ENCODE measurements at regions not wholly inside any gene's neighbourhood (a gene's known extent, or its start where the extent isn't known, plus 50 kb on each side); places are given as distances from the start of the nearest gene placed in this dataset.

DNA sequence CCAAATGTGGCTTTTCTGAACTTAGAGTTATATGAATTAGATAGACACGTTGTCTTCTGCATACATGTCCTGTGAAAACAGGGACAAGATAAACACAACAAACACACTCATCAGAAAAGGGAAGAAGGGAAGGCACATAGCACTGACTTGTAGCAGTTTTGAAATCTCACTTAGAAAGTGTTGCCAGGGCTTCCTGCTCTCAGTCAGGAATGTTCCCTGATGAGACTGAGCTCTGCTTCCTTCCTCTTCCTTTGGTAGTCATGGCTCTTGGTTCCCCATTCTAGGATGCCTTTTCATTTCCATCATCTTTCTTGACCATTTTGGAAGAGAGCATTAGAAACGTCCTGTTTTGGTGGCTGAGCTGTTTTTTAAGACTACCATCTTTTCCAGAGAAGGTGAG lies 233.8 kb upstream of the LYZL1 start (continued):
- TF ChIP-seq, protein P1, sequence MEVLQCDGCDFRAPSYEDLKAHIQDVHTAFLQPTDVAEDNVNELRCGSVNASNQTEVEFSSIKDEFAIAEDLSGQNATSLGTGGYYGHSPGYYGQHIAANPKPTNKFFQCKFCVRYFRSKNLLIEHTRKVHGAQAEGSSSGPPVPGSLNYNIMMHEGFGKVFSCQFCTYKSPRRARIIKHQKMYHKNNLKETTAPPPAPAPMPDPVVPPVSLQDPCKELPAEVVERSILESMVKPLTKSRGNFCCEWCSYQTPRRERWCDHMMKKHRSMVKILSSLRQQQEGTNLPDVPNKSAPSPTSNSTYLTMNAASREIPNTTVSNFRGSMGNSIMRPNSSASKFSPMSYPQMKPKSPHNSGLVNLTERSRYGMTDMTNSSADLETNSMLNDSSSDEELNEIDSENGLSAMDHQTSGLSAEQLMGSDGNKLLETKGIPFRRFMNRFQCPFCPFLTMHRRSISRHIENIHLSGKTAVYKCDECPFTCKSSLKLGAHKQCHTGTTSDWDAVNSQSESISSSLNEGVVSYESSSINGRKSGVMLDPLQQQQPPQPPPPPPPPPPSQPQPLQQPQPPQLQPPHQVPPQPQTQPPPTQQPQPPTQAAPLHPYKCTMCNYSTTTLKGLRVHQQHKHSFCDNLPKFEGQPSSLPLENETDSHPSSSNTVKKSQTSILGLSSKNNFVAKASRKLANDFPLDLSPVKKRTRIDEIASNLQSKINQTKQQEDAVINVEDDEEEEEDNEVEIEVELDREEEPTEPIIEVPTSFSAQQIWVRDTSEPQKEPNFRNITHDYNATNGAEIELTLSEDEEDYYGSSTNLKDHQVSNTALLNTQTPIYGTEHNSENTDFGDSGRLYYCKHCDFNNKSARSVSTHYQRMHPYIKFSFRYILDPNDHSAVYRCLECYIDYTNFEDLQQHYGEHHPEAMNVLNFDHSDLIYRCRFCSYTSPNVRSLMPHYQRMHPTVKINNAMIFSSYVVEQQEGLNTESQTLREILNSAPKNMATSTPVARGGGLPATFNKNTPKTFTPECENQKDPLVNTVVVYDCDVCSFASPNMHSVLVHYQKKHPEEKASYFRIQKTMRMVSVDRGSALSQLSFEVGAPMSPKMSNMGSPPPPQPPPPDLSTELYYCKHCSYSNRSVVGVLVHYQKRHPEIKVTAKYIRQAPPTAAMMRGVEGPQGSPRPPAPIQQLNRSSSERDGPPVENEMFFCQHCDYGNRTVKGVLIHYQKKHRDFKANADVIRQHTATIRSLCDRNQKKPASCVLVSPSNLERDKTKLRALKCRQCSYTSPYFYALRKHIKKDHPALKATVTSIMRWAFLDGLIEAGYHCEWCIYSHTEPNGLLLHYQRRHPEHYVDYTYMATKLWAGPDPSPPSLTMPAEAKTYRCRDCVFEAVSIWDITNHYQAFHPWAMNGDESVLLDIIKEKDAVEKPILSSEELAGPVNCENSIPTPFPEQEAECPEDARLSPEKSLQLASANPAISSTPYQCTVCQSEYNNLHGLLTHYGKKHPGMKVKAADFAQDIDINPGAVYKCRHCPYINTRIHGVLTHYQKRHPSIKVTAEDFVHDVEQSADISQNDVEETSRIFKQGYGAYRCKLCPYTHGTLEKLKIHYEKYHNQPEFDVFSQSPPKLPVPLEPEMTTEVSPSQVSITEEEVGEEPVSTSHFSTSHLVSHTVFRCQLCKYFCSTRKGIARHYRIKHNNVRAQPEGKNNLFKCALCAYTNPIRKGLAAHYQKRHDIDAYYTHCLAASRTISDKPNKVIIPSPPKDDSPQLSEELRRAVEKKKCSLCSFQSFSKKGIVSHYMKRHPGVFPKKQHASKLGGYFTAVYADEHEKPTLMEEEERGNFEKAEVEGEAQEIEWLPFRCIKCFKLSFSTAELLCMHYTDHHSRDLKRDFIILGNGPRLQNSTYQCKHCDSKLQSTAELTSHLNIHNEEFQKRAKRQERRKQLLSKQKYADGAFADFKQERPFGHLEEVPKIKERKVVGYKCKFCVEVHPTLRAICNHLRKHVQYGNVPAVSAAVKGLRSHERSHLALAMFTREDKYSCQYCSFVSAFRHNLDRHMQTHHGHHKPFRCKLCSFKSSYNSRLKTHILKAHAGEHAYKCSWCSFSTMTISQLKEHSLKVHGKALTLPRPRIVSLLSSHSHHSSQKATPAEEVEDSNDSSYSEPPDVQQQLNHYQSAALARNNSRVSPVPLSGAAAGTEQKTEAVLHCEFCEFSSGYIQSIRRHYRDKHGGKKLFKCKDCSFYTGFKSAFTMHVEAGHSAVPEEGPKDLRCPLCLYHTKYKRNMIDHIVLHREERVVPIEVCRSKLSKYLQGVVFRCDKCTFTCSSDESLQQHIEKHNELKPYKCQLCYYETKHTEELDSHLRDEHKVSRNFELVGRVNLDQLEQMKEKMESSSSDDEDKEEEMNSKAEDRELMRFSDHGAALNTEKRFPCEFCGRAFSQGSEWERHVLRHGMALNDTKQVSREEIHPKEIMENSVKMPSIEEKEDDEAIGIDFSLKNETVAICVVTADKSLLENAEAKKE (CRISPR knock-in tag; IDR thresholded peaks at IDR 0.05), result no peak

DNA sequence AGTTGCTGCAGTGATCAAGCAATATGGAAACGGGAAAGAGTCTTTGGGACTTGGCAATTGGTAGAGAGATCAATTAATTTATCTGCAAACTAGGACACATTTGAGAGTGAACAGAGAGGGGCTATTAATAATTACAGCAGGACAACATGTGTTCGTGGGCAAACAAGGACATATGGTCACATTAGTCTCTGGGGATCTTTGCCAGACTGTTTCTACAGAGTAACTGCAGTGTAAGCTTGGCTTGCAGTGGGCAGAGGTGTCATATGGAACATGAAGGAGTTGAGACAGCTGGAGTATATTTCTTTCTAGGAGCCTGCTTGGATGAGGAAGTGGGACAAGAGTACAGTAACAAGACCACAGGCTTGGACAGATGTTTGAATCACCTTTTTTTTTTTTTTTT lies 232.1 kb upstream of the LYZL1 start:
- ATAC-seq, result no peak
- H3K4me3 ChIP-seq, result no peak overlapping the region
- no peak for TF ChIP-seq POLR2AphosphoS5 (IDR thresholded peaks at IDR 0.05; ENCODE audit: low read depth)
- TF ChIP-seq EZH2 (IDR thresholded peaks at IDR 0.05; ENCODE audit: low read depth, unreplicated experiment), result no peak
- no peak for TF ChIP-seq EZH2phosphoT487 (IDR thresholded peaks at IDR 0.05; ENCODE audit: unreplicated experiment)
- no peak for TF ChIP-seq JUNB (IDR thresholded peaks at IDR 0.05; ENCODE audit: unreplicated experiment)
- TF ChIP-seq, protein P2, sequence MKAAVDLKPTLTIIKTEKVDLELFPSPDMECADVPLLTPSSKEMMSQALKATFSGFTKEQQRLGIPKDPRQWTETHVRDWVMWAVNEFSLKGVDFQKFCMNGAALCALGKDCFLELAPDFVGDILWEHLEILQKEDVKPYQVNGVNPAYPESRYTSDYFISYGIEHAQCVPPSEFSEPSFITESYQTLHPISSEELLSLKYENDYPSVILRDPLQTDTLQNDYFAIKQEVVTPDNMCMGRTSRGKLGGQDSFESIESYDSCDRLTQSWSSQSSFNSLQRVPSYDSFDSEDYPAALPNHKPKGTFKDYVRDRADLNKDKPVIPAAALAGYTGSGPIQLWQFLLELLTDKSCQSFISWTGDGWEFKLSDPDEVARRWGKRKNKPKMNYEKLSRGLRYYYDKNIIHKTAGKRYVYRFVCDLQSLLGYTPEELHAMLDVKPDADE (IDR thresholded peaks at IDR 0.05), result no peak
- no peak for TF ChIP-seq ZNF331 (CRISPR knock-in tag; IDR thresholded peaks at IDR 0.05; ENCODE audit: low read depth)
- TF ChIP-seq, protein P1 (CRISPR knock-in tag; IDR thresholded peaks at IDR 0.05), result no peak
- no peak for TF ChIP-seq STAT1 (IDR thresholded peaks at IDR 0.05; ENCODE audit: unreplicated experiment)
- TF ChIP-seq CREB1 (CRISPR knock-in tag; IDR thresholded peaks at IDR 0.05; ENCODE audit: low read depth), result no peak
- no peak for TF ChIP-seq NANOG (IDR thresholded peaks at IDR 0.05; ENCODE audit: borderline replicate concordance)

More for the DNA sequence above, 232.1 kb upstream of the LYZL1 start:
- Histone ChIP-seq H3K4me1 (ENCODE audit: insufficient read depth) (peaks cover 14% of the 10 kb centered on the region), H3K4me2 (no peak overlapping the region), H3K36me3 (ENCODE audit: insufficient read depth) (no peaks in the 10 kb centered on the region), H3K27ac (ENCODE audit: low read depth) (no peak overlapping the region), H3K79me2 (replicated peaks; ENCODE audit: insufficient read depth) (no peaks in the 10 kb centered on the region), H3K9me2 (ENCODE audit: insufficient read depth) (peaks cover 5% of the 10 kb centered on the region; the same call in 1 of the 2 replicates), H4K20me1 (replicated peaks; ENCODE audit: insufficient read depth) (no peaks in the 10 kb centered on the region), H3F3A (replicated peaks; ENCODE audit: low read depth) (no peaks in the 10 kb centered on the region), H3K27me3 (ENCODE audit: insufficient read depth) (no peaks in the 10 kb centered on the region), H2AFZ (no peak overlapping the region)
- no peak for DNase-seq (ENCODE audit: low spot score)
- Mint-ChIP-seq H3K27me3 (ENCODE audit: insufficient read depth, low read depth, poor library complexity) (no peaks in the 10 kb centered on the region), H3K9me3 (no peaks in the 10 kb centered on the region), H3K27ac (no peak overlapping the region), H3K4me1 (peaks cover 15% of the 10 kb centered on the region), H3K4me3 (no peak overlapping the region), H3K36me3 (ENCODE audit: low read depth) (no peaks in the 10 kb centered on the region)

Measured in GM23338 (cell line).